ENCODE measurements at regions not wholly inside any gene's neighbourhood (a gene's known extent, or its start where the extent isn't known, plus 50 kb on each side); places are given as distances from the start of the nearest gene placed in this dataset.

GRCh38 chr17:37841232-37841631 lies 83.0 kb upstream of the TBC1D3K start:
- H3K4me1 ChIP-seq (ENCODE audit: control insufficient read depth, insufficient read depth, low read length), result peaks cover 11% of the 10 kb centered on the region
- ChIA-PET SMC1A (ENCODE audit: uncharacterized antibody, unreplicated experiment) (interaction anchor here (1.1 to 5.9 kb wide), 9 partner anchors 10 to 191 kb away, joined by 3 to 48 read pairs (median 5); no protein-coding TSS in a partner anchor), POLR2A (interaction anchor here (0.6 to 0.7 kb wide), 2 partner anchors 270 to 1130 kb away, joined by 3 to 5 read pairs; no protein-coding TSS in a partner anchor), RAD21 (ENCODE audit: unreplicated experiment) (interaction anchor here (1.0 to 1.9 kb wide), 4 partner anchors 10 to 25 kb away, joined by 3 to 10 read pairs (median 4); no protein-coding TSS in a partner anchor), CTCF (interaction anchor here (0.9 to 3.9 kb wide), 9 partner anchors 11 to 512 kb away, joined by 3 to 18 read pairs (median 4); no protein-coding TSS in a partner anchor)
- peak; percentile 33 to 35; a peak in 1 of 4 replicates for TF ChIP-seq IKZF2 (IDR thresholded peaks at IDR 0.05)
- TF ChIP-seq IKZF1 (conservative IDR thresholded peaks at IDR 0.05), result peak; percentile 50; the same call in 1 of the 2 replicates
- TF ChIP-seq MLLT1 (IDR thresholded peaks at IDR 0.05), result no peak
- TF ChIP-seq ETV6 (conservative IDR thresholded peaks at IDR 0.05 in 1 of 2, IDR thresholded peaks at IDR 0.05 in 1 of 2; ENCODE audit: borderline replicate concordance in 1 of 2, low read depth in 1 of 2), result peak in 1 of 2 experiments; percentile 93; a peak in 2 of 4 replicates
- no peak for TF ChIP-seq E2F4 (IDR thresholded peaks at IDR 0.05; ENCODE audit: low read depth, low read length)
- 0 out of 2 replicates have a peak, but pooled peaks have one; percentile 23 for TF ChIP-seq EED (IDR thresholded peaks at IDR 0.05; ENCODE audit: low read depth)
- peak; percentile 77; the same call in 1 of the 2 replicates for TF ChIP-seq SPI1 (IDR thresholded peaks at IDR 0.05; ENCODE audit: borderline replicate concordance, insufficient read depth, low read depth, low read length)
- TF ChIP-seq GABPA (IDR thresholded peaks at IDR 0.05; ENCODE audit: low read depth), result no peak
- ATAC-seq (no peak), FAIRE-seq (no peak), DNase-seq (ENCODE audit: low read depth, low spot score) (no peak)
- in situ Hi-C loops (cut with MboI) (loop anchor here (25.0 kb wide), 1 partner anchor 546 kb away; no protein-coding TSS in a partner anchor), intact Hi-C loops (cut with micrococcal nuclease; ENCODE audit: unreplicated experiment) (no loop called here)
- no peak overlapping the region for H3K27ac ChIP-seq (ENCODE audit: control insufficient read depth, insufficient read depth)
- H3K4me2 ChIP-seq (ENCODE audit: control insufficient read depth, insufficient read depth), result no peak overlapping the region
- H2AFZ ChIP-seq (ENCODE audit: control insufficient read depth, low read depth, low read length), result no peak overlapping the region
- H4K20me1 ChIP-seq (ENCODE audit: control insufficient read depth, insufficient read depth), result no peaks in the 10 kb centered on the region
- H3K9me3 ChIP-seq (replicated peaks; ENCODE audit: control insufficient read depth, insufficient read depth, low read length), result no peaks in the 10 kb centered on the region
- no peaks in the 10 kb centered on the region; a peak in 1 of 4 replicates for H3K36me3 ChIP-seq (ENCODE audit: control insufficient read depth in 2 of 2, insufficient read depth in 2 of 2, low read length in 1 of 2)
- no peak overlapping the region for H3K9ac ChIP-seq (ENCODE audit: control insufficient read depth, insufficient read depth, low read length)
- no peak overlapping the region for H3K4me3 ChIP-seq
- no peaks in the 10 kb centered on the region for H3K27me3 ChIP-seq (replicated peaks in 1 of 2; ENCODE audit: control insufficient read depth in 2 of 2, insufficient read depth in 2 of 2, low read length in 1 of 2)
- WGBS (ENCODE audit: insufficient coverage, insufficient replicate concordance, low lambda C conversion rate, missing lambda C conversion rate), result 0% methylated on average over 1 of the region's 1 CpG
- no TSS peak for BruUV-seq (replicated peaks)
- H3K79me2 ChIP-seq (ENCODE audit: control insufficient read depth, insufficient read depth, low read length), result no peaks in the 10 kb centered on the region

Data from GM12878 (cell line).